Activated CD4-positive, alpha-beta memory T cell treated with anti-CD3 and anti-CD28 coated beads, Interleukin-2, amount 10 ng/mL, durations not matched to agents 7 days and 5 days (primary cell): ENCODE measurements at regions not wholly inside any gene's neighbourhood (a gene's known extent, or its start where the extent isn't known, plus 50 kb on each side); places are given as distances from the start of the nearest gene placed in this dataset.

Experiments
- CTCF ChIA-PET: fragments of 350-600 bp; sonication (Branson Sonifier 250); formaldehyde crosslinking; loops from one replicate; lab custom pipeline; 2021; ENCODE audit warnings: antibody characterized with exemption, inconsistent platforms; lab: Charles Lee
- POLR2A ChIA-PET: fragments of 350-600 bp; sonication (Branson Sonifier 250); formaldehyde crosslinking; loops from one replicate; lab custom pipeline; 2021; ENCODE audit warnings: antibody characterized with exemption; lab: Charles Lee
- DNase-seq: peaks from one replicate; pipeline ENCODE4 v3.0.0-alpha.2; 2020
- H3K27ac Mint-ChIP-seq: one replicate; pipeline ENCODE4 v1.8.0; 2021; ENCODE audit warnings: mild to moderate bottlenecking, mixed read lengths
- H3K27me3 Mint-ChIP-seq: one replicate; pipeline ENCODE4 v1.8.0; 2021; ENCODE audit warnings: mixed read lengths
- H3K36me3 Mint-ChIP-seq: one replicate; pipeline ENCODE4 v1.8.0; 2021; ENCODE audit warnings: low read depth, mixed read lengths
- H3K4me1 Mint-ChIP-seq: one replicate; pipeline ENCODE4 v1.8.0; 2021; ENCODE audit warnings: mixed read lengths
- H3K4me3 Mint-ChIP-seq: one replicate; pipeline ENCODE4 v1.8.0; 2021; ENCODE audit warnings: mild to moderate bottlenecking, mixed read lengths
- H3K9me3 Mint-ChIP-seq: one replicate; pipeline ENCODE4 v1.8.0; 2021; ENCODE audit warnings: mixed read lengths

DNA sequence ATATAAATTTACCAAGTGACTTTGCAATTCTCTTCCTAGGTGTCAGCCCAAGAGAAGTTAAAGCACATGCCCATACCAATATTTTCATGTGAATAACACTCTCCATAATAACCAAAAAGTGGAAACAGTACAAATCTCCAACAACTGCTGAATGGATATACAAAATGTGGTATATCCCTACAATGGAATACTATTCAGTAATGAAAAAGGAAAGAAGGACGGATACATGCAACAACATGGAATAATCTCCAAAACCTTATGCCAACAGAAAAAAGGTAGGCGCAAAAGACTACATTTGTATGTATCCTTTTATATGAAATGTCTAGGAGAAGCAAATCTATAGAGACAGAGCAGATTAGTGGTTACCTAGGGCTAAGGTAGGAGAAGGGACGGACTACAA, 487.7 kb upstream of the ID4 start:
- no peaks in the 10 kb centered on the region for H3K36me3 Mint-ChIP-seq
- CTCF ChIA-PET: no interaction called here
- DNase-seq: no peak

DNA sequence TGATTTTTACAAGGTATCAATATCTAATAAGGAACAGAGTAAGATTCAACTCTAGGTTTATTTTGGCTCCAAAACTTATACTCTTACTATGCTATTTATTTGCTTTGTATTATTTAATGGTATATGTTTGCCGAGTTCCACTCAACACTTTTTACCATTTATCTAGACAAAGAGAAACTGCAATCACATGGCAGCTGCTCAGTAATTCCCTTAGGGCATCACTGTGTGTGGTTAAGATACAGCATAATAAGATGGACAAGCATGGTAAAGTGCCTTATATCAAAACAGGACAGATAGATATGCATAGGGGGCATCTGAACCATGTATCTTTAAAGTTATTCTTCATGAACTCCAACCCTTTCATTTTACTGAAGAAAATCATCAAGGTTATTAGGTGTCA, 483.0 kb upstream of the ID4 start:
- POLR2A ChIA-PET: no interaction called here
- H3K4me3 Mint-ChIP-seq: no peak overlapping the region
- DNase-seq: no peak
- H3K27ac Mint-ChIP-seq: no peak overlapping the region
- no peaks in the 10 kb centered on the region for H3K4me1 Mint-ChIP-seq
- H3K27me3 Mint-ChIP-seq: no peaks in the 10 kb centered on the region
- CTCF ChIA-PET: no interaction called here
- peaks cover 4% of the 10 kb centered on the region for H3K9me3 Mint-ChIP-seq
- no peaks in the 10 kb centered on the region for H3K36me3 Mint-ChIP-seq

More for the DNA sequence above, 487.7 kb upstream of the ID4 start:
- Mint-ChIP-seq H3K4me3 (no peak overlapping the region), H3K9me3 (peaks cover 18% of the 10 kb centered on the region), H3K27ac (no peak overlapping the region), H3K27me3 (no peaks in the 10 kb centered on the region), H3K4me1 (no peaks in the 10 kb centered on the region)
- POLR2A ChIA-PET: no interaction called here

DNA sequence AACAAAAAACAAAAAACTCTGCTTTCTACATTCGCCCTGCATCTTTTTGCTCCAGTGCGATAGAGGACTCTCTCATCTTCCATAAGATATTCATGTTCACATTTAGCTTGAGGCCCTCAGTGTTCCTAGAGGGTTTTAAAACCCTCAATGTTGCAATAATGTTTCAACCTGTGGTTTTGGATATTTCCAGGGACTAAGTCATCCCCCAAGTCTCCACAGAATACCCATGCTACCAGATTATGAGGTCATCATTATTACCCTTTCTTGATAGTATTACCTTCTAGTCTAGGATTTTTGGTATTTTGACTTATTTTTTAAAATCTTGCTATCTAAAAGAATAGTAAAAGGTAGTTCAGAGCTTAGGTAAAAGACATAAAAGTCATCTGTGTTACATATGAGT, 480.5 kb upstream of the ID4 start:
- Mint-ChIP-seq H3K4me3 (no peak overlapping the region), H3K4me1 (no peaks in the 10 kb centered on the region), H3K27ac (no peak overlapping the region), H3K9me3 (no peaks in the 10 kb centered on the region), H3K36me3 (no peaks in the 10 kb centered on the region), H3K27me3 (no peaks in the 10 kb centered on the region)
- ChIA-PET POLR2A (no interaction called here), CTCF (no interaction called here)
- no peak for DNase-seq

DNA sequence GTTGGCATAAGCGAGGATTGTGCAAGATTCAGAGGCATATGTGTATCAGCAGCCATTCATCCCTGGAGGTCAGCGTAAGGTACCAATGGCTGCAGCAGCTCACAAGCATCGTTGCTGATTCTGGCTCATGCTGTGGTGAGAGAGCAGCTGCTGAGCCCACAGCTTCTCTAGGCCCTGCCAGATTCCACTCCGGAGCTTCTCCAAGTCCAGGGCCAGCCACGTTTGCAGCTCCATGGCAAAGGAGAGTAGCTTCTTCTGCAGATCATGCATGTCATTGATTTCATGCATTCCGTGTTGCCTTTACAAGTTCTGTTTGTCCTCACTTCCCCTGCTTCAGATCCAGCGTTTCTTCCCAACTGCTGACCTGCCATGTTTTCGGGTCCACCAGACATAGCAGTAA, 474.8 kb upstream of the ID4 start:
- POLR2A ChIA-PET: no interaction called here
- H3K36me3 Mint-ChIP-seq: no peaks in the 10 kb centered on the region
- no peaks in the 10 kb centered on the region for H3K27me3 Mint-ChIP-seq
- no peak overlapping the region for H3K27ac Mint-ChIP-seq
- DNase-seq: no peak
- no peaks in the 10 kb centered on the region for H3K4me1 Mint-ChIP-seq
- CTCF ChIA-PET: no interaction called here
- no peak overlapping the region for H3K4me3 Mint-ChIP-seq
- peaks cover under 1% of the 10 kb centered on the region for H3K9me3 Mint-ChIP-seq

DNA sequence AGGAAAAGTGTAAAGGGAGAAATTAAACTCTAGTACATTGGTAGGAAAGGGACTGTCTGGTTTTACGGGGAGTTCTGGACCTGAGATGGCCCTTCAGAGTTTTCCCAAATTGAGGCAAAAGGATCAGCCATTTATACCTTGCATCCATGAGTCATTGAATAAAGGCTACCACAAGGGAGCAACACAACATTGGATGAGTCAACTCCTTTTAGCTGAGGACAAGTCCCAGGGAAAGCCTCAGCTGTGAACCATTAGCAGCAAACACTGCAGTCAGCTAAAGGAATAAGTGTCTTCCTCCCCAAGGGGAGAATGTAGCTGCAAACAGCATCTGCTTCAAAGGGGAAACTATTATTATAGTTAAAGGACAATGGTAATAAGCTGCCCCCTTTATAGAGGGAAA, 468.7 kb upstream of the ID4 start:
- ChIA-PET CTCF (no interaction called here), POLR2A (no interaction called here)
- Mint-ChIP-seq H3K9me3 (peaks cover 13% of the 10 kb centered on the region), H3K27me3 (no peaks in the 10 kb centered on the region), H3K27ac (no peak overlapping the region), H3K4me3 (no peak overlapping the region), H3K36me3 (no peaks in the 10 kb centered on the region), H3K4me1 (no peaks in the 10 kb centered on the region)
- DNase-seq: no peak

DNA sequence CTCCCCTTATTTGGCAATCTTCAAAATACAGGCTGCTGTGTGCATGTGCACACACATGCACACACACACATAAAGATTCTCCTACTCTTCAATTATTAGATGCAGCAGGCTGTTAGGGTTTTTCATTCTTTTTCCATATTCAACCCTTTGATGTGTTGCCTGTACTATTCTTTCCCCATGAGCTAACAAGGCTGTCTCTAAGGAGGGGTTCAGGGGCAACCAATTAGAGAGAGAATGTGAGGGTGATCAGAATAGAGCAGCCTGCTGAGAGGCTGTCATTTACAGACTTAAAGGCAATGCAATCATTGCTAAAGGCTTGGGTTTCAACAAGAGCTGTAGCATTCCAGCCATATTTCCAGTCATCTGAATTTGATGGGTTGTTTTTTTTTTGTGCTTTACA, 467.4 kb upstream of the ID4 start:
- H3K27ac Mint-ChIP-seq: no peak overlapping the region
- H3K4me1 Mint-ChIP-seq: no peaks in the 10 kb centered on the region
- H3K27me3 Mint-ChIP-seq: no peaks in the 10 kb centered on the region
- peaks cover 13% of the 10 kb centered on the region for H3K9me3 Mint-ChIP-seq
- ChIA-PET POLR2A (no interaction called here), CTCF (no interaction called here)
- no peak for DNase-seq
- no peak overlapping the region for H3K4me3 Mint-ChIP-seq
- H3K36me3 Mint-ChIP-seq: no peaks in the 10 kb centered on the region

DNA sequence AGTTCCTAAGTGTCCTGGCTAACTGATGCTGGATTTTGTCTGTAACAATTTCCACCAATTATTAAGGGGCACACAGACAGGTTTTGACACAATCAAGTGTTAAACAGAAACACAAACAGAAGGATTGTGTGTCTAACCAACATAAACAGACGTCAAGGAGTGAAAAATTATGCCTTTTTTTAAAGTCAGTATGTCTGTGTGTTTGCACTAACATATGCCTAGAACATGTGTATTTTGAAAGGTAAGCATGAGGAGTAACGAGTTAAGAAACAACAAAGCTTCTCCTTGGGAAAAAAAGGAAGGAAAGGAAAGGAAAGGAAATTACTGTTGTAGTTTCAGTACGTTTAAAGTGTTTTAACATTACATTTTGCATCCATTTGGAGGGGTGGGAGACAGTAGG, 466.3 kb upstream of the ID4 start:
- Mint-ChIP-seq H3K4me3 (no peak overlapping the region), H3K36me3 (no peaks in the 10 kb centered on the region), H3K27me3 (no peaks in the 10 kb centered on the region), H3K9me3 (peaks cover 13% of the 10 kb centered on the region), H3K27ac (no peak overlapping the region), H3K4me1 (no peaks in the 10 kb centered on the region)
- ChIA-PET POLR2A (no interaction called here), CTCF (no interaction called here)
- no peak for DNase-seq

DNA sequence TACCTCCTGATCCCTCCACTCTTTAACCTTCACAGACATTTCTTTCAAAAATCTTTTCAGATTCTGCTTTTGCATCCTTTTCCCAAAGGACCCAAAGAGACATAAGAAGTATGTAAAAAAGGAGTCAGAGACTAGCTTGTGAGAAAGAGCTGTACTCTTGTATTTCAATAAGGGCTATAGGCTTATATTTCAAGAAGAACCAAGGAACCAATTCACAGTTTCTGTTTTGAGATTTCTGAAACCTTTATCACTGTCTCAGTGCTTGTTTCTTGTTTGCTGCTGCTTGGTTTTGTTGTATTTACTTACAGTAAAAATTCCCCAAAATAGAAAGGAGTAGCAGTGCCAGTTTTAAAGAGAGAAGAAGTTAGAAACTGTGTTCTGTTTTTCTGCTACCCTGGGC, 461.6 kb upstream of the ID4 start:
- Mint-ChIP-seq H3K36me3 (no peaks in the 10 kb centered on the region), H3K27me3 (no peaks in the 10 kb centered on the region), H3K4me3 (no peak overlapping the region), H3K27ac (no peak overlapping the region), H3K9me3 (peaks cover 6% of the 10 kb centered on the region), H3K4me1 (no peaks in the 10 kb centered on the region)
- CTCF ChIA-PET: no interaction called here
- no peak for DNase-seq
- POLR2A ChIA-PET: no interaction called here

DNA sequence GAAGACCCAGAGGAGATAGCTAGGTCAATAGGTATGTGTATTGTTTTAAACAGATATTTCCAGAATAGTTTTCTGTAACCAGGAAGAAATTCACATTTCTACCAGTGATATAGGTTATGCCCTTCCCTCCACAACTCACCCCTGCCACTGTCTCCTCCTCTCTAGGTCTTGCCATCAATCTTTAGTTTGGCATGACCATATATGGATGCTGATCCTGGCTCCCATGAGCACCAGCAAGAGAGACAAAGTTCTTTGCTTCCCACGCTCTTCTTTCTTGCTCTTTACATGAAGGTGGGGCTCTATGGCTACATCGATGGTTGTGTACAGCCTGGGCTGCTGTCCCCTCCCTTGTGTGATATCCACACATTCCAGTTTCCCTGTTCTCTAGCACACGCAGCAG, 459.4 kb upstream of the ID4 start:
- ChIA-PET POLR2A (no interaction called here), CTCF (no interaction called here)
- Mint-ChIP-seq H3K27ac (no peak overlapping the region), H3K27me3 (no peaks in the 10 kb centered on the region), H3K9me3 (peaks cover 4% of the 10 kb centered on the region), H3K36me3 (no peaks in the 10 kb centered on the region), H3K4me1 (no peaks in the 10 kb centered on the region), H3K4me3 (no peak overlapping the region)
- DNase-seq: no peak

DNA sequence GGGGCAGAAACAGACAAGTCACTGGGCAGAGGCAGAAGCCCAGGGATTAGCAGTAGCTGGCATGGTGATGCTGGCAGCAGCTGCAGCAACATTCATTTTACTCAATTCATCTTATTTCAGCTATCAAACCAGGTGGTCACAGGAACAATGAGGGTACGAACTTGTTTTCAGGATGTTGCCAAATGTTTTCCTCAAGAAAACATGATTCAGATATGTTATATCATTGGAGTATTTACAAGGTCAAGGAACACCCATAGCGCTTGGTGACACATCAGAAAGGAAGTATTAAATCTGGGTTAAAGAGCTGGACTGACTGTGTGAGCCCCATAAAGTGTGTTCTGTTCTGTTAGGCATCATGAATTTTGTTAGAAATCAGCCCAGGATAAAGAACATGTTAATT, 456.9 kb upstream of the ID4 start:
- no peaks in the 10 kb centered on the region for H3K27me3 Mint-ChIP-seq
- no peak overlapping the region for H3K4me3 Mint-ChIP-seq
- H3K4me1 Mint-ChIP-seq: no peaks in the 10 kb centered on the region
- no peak overlapping the region for H3K27ac Mint-ChIP-seq
- H3K9me3 Mint-ChIP-seq: peaks cover 6% of the 10 kb centered on the region
- no peaks in the 10 kb centered on the region for H3K36me3 Mint-ChIP-seq
- POLR2A ChIA-PET: no interaction called here
- DNase-seq: no peak
- CTCF ChIA-PET: no interaction called here

DNA sequence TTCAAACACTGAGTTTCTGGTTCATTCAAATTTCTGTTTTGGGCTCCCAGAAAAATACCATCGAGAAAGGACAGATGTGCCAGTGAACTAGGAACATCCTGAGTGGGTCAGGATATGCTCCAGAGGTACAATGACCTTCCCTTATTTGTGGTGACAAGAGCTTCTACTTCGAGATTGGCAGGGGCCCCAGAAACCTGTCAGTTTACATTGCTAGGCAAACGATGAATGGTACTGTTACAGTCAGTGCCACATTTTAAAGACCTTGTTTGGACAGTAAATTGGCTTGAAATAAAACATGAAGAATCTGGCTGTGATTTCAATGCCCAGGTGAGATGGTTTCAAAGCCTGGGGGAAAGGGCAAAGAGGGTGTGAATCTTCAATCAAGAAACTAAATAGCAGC, 454.5 kb upstream of the ID4 start:
- Mint-ChIP-seq H3K27ac (no peak overlapping the region), H3K4me3 (no peak overlapping the region), H3K9me3 (peaks cover 6% of the 10 kb centered on the region), H3K27me3 (no peaks in the 10 kb centered on the region), H3K36me3 (no peaks in the 10 kb centered on the region), H3K4me1 (no peaks in the 10 kb centered on the region)
- no peak for DNase-seq
- ChIA-PET CTCF (no interaction called here), POLR2A (no interaction called here)

DNA sequence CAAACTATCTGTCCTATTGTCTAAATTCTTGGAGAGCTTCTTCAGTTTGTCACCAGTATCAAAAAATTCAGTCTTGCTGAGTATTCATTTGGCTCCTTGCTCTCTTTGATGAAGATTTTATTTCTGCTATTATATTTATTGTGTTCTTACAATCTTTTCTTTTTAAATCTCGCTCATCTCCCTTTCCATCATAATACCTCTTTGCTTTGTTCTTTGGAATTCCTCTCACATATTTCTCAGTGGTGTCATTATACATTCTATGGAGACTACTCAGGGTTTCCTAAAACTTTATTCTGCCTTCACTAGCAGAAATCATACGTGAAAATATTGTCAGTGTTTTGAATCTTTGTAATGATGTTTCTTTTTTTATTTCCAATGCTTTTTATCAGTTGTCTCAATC, 445.2 kb upstream of the ID4 start:
- Mint-ChIP-seq H3K9me3 (peaks cover 10% of the 10 kb centered on the region), H3K36me3 (no peaks in the 10 kb centered on the region), H3K27ac (no peak overlapping the region), H3K27me3 (no peaks in the 10 kb centered on the region), H3K4me3 (no peak overlapping the region), H3K4me1 (no peaks in the 10 kb centered on the region)
- ChIA-PET POLR2A (no interaction called here), CTCF (no interaction called here)
- DNase-seq: no peak

DNA sequence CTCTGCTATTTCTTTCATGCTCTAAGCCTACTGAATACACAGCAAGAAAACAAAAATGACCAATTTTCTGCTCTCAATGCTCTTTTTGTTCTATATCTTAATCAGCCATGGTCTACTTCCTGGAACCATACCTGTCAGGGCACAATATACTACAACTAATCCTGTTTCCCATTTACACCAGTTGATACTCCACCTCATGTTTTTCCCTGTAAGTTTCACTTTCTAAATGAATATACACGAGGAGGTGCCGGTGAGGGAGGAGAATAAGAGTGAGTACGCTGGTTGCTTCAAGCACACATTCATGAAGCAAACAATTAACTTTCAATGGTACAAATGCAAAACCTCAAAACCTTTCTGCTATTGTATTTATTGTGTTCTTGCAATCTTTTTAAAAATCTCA, 443.1 kb upstream of the ID4 start:
- H3K9me3 Mint-ChIP-seq: peaks cover 13% of the 10 kb centered on the region
- ChIA-PET CTCF (interaction anchor here (0.7 kb wide), 1 partner anchor 24 kb away, joined by 3 read pairs; no protein-coding TSS in a partner anchor), POLR2A (no interaction called here)
- no peaks in the 10 kb centered on the region for H3K27me3 Mint-ChIP-seq
- no peaks in the 10 kb centered on the region for H3K36me3 Mint-ChIP-seq
- H3K4me3 Mint-ChIP-seq: no peak overlapping the region
- no peak overlapping the region for H3K27ac Mint-ChIP-seq
- no peaks in the 10 kb centered on the region for H3K4me1 Mint-ChIP-seq
- DNase-seq: no peak

DNA sequence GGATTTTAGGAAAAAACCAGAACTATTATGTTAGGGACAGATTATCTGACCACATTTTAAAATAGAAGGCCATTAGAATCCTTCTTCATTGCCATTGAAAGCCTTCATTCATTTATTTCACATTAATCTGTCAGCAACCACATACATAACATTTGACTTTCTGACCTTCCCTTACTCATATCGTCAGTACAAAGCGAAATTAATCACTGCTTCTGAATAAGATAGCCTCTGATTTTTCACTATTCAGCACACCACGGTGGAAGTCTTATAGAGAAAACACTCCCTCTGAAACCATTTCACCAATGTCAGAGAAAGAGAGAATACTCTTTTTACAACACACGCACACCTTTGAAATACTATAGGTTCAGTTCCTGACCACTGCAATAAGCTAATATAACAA, 442.5 kb upstream of the ID4 start:
- peaks cover 14% of the 10 kb centered on the region for H3K9me3 Mint-ChIP-seq
- H3K27ac Mint-ChIP-seq: no peak overlapping the region
- no peaks in the 10 kb centered on the region for H3K4me1 Mint-ChIP-seq
- no peak overlapping the region for H3K4me3 Mint-ChIP-seq
- ChIA-PET POLR2A (no interaction called here), CTCF (interaction anchor here (0.7 kb wide), 1 partner anchor 23 kb away, joined by 3 read pairs; no protein-coding TSS in a partner anchor)
- DNase-seq: no peak
- no peaks in the 10 kb centered on the region for H3K36me3 Mint-ChIP-seq
- H3K27me3 Mint-ChIP-seq: no peaks in the 10 kb centered on the region

DNA sequence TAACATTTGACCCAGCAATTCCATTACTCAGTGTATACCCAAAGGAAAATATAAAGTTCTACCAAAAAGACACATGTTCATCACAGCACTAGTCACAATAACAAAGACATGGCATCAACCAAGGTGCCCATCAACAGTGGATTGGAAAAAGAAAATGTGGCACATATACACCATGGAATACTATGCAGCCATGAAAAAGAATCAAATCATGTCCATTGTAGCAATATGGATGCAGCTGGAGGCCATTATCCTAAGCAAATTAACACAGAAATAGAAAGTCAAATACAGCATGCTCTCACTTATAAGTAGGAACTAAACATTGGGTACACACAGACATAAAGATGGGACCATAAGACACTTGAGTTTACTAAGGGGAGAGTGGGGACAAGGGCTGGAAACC, 441.9 kb upstream of the ID4 start:
- H3K36me3 Mint-ChIP-seq: no peaks in the 10 kb centered on the region
- peaks cover 15% of the 10 kb centered on the region for H3K9me3 Mint-ChIP-seq
- DNase-seq: no peak
- ChIA-PET POLR2A (no interaction called here), CTCF (no interaction called here)
- no peak overlapping the region for H3K27ac Mint-ChIP-seq
- H3K4me3 Mint-ChIP-seq: no peak overlapping the region
- no peaks in the 10 kb centered on the region for H3K4me1 Mint-ChIP-seq
- no peaks in the 10 kb centered on the region for H3K27me3 Mint-ChIP-seq
